LNCaP clone FGC (cell line): ENCODE measurements at regions not wholly inside any gene's neighbourhood (a gene's known extent, or its start where the extent isn't known, plus 50 kb on each side); places are given as distances from the start of the nearest gene placed in this dataset.

Experiments used
- DNase-seq: peaks from one replicate; pipeline ENCODE4 v3.0.0-alpha.2; 2011; ENCODE audit warnings: low read depth
- H3K4me3 ChIP-seq: 2 replicates; pipeline ENCODE4 v1.5.1; 2011; ENCODE audit warnings: mild to moderate bottlenecking, low read depth, low read length, control low read depth
- TF ChIP-seq, protein P1 (sequence below): IDR thresholded peaks from 2 replicates; pipeline ENCODE4 v1.5.1; 2012; ENCODE audit warnings: mild to moderate bottlenecking; ENCODE audit not compliant: control insufficient read depth, insufficient read depth; ENCODE audit errors: extremely low read depth

DNA sequence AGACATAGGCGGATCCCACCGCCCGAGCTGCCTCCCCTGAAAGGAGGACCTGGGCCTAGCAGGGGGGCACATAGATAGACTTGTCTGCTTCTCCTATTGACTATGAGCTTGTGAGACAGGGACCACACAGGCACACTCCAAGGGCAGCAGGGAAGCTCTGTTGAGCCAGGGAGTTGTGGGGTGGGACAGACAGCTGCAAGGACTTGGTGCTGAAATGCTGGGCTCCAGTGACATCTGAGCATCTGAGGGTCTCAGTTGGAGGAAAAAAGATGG lies 53.4 kb upstream of the ANO1 start:
- no peak overlapping the region for H3K4me3 ChIP-seq
- TF ChIP-seq, protein P1, sequence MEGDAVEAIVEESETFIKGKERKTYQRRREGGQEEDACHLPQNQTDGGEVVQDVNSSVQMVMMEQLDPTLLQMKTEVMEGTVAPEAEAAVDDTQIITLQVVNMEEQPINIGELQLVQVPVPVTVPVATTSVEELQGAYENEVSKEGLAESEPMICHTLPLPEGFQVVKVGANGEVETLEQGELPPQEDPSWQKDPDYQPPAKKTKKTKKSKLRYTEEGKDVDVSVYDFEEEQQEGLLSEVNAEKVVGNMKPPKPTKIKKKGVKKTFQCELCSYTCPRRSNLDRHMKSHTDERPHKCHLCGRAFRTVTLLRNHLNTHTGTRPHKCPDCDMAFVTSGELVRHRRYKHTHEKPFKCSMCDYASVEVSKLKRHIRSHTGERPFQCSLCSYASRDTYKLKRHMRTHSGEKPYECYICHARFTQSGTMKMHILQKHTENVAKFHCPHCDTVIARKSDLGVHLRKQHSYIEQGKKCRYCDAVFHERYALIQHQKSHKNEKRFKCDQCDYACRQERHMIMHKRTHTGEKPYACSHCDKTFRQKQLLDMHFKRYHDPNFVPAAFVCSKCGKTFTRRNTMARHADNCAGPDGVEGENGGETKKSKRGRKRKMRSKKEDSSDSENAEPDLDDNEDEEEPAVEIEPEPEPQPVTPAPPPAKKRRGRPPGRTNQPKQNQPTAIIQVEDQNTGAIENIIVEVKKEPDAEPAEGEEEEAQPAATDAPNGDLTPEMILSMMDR, result no peak
- no peak for DNase-seq

DNA sequence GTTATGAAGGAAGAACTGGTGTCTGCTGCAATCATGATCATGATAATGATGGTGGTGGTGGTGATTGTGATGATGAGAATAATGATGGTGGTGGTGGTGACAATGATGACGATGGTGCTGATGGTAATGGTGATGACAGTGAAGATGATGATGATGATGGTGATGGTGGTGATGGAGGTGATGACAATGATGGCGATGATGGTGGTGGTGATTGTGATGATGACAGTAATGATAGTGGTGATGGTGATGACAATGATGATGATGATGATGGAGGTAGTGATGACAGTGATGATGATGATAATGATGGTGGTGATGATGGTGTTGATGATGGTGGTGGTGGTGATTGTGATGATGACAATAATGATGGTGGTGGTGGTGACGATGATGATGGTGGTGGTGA lies 52.8 kb upstream of the ANO1 start:
- H3K4me3 ChIP-seq, result no peak overlapping the region
- DNase-seq, result no peak
- TF ChIP-seq, protein P1, result no peak

DNA sequence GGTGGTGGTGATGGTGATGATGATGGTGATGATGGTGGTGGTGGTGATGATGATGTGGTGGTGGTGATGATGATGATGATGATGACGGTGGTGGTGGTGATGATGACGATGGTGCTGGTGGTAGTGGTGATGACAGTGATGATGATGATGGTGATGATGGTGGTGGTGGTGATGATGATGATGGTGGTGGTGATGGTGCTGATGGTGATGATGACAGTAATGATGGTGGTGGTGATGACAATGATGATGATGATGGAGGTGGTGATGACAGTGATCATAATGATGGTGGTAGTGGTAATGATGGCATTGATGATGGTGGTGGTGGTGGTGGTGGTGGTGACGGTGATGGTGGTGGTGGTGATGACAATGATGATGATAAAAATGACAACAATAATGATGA lies 52.1 kb upstream of the ANO1 start:
- TF ChIP-seq, protein P1, result no peak
- no peak for DNase-seq
- no peak overlapping the region for H3K4me3 ChIP-seq

DNA sequence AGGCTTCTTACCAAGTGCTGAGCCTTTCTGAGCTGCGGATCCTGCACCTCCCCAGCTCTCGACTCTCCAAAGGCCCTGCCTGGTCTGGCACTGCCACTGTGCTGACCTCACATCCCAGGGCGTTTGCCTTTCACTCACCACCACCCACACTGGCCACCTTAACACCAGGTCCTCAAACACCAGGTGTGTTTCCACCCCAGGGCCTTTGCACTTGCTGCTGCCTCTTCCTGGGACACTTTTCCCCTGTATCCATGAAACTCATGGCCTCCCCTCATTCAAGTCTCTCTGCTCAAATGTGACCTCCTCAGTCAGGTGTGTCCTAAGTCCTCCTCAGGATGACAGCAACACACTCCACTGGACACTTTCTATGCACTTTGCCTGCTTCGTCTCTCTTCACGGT lies 51.4 kb upstream of the ANO1 start:
- DNase-seq, result no peak
- TF ChIP-seq, protein P1, result no peak
- no peak overlapping the region for H3K4me3 ChIP-seq

DNA sequence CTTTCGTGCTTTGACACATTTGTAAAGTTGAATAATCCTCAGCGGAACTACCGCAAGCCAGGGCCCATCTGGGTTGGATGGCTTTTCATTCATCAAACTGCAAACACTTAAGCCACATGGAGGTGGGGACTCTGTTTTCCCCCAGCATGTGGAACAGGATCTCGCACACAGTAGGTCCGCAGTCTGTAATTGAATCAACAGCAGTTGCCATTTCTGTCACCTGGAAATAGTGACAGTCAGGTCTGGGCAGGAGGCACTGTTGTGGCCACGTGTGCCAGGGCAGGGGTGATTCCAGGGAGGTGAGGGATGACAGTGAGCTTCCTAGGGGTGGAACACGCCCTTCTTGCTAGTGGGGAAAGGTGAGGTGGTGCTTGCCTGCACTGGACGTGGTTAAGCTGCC lies 50.7 kb upstream of the ANO1 start:
- no peak overlapping the region for H3K4me3 ChIP-seq
- TF ChIP-seq, protein P1, result no peak
- no peak for DNase-seq

DNA sequence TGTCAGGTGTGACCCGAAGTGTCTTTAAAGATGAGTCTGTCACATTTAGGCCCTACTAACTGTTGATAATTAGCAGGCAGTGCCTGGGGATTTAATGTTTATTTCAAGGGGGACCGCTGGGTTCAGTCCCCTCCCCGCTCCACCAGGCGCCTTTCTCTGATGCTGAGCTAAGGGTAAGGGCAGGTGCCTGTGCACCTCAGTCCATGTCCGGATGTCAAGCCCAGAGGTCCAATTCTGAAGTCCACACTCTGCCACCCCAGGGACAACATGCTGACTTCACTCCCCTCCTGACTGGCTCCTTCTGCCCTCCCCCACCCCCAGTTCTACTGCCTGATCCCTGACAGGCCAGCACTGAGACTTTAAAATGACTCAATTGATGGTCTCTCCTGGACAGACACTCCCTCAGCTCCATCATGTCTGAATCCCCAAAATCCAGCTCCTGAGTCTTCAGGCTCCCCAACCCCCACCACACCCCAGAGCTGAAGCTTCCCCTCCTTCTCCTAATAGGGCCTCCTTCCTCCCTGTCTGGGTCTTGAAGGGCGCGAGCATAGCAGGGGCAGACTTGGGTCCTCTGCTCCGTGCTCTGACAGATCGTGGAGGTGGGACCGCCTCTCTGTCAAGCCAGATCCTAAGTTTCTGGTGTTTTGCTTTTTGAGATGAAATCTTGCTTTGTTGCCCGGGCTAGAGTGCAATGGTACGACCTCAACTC lies 49.8 kb upstream of the ANO1 start:
- no peak overlapping the region for H3K4me3 ChIP-seq
- TF ChIP-seq, protein P1, result no peak
- DNase-seq, result no peak
